ENCODE measurements at regions not wholly inside any gene's neighbourhood (a gene's known extent, or its start where the extent isn't known, plus 50 kb on each side); places are given as distances from the start of the nearest gene placed in this dataset.

DNA sequence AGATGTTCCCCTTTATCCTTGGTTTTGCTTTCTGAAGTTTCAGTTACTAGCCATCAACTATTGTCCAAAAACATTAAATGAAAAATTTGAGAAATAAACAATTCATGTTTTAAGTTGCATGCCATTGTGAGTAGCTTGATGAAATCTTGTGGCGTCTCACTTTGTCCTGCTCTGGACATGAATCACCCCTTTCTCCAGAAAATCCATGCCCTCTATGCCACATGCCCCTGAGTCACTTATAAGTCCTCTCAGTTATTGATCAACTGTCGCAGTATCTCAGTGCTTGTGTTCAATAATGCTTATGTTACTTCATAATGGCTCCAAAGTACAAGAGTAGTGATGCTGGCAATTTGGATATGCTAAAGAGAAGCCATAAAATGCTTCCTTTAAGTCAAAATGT, 208.0 kb upstream of the FERD3L start:
- ChIA-PET CTCF (ENCODE audit: partially characterized antibody) (interaction anchor here (1.4 kb wide), 1 partner anchor 30 kb away, joined by 4 read pairs; no protein-coding TSS in a partner anchor), POLR2A (ENCODE audit: partially characterized antibody) (no interaction called here)
- Histone ChIP-seq H3K14ac (ENCODE audit: insufficient read length) (no peak overlapping the region), H2BK15ac (ENCODE audit: low read length) (no peak overlapping the region), H3K9ac (replicated peaks in 1 of 4; ENCODE audit: extremely low read depth in 1 of 4, low read depth in 3 of 4, low read length in 3 of 4) (no peak overlapping the region), H2BK120ac (replicated peaks; ENCODE audit: low read depth, low read length) (no peak overlapping the region), H3K23me2 (ENCODE audit: low read depth, low read length) (no peaks in the 10 kb centered on the region), H3K4me1 (replicated peaks in 1 of 4; ENCODE audit: control insufficient read depth in 3 of 4, insufficient read depth in 4 of 4, low read length in 3 of 4) (no peaks in the 10 kb centered on the region), H2AK5ac (ENCODE audit: low read depth, low read length) (no peak overlapping the region), H3K4ac (replicated peaks; ENCODE audit: insufficient read length, low read depth, low read length) (no peak overlapping the region), H3K4me3 (ENCODE audit: extremely low read depth in 1 of 4, insufficient read depth in 2 of 4, low read depth in 3 of 4, low read length in 4 of 4) (no peak overlapping the region), H3K79me1 (ENCODE audit: low read depth, low read length) (no peaks in the 10 kb centered on the region), H3K79me2 (ENCODE audit: control insufficient read depth in 1 of 2, insufficient read depth in 2 of 2, low read length in 2 of 2) (no peaks in the 10 kb centered on the region), H3K23ac (ENCODE audit: insufficient read length) (no peak overlapping the region), H3K18ac (ENCODE audit: extremely low read depth, low read length) (no peak overlapping the region), H4K5ac (ENCODE audit: insufficient read length, low read depth, low read length) (no peak overlapping the region), H3K56ac (replicated peaks; ENCODE audit: insufficient read length, low read depth, low read length) (no peak overlapping the region), H3K9me3 (ENCODE audit: insufficient read depth in 2 of 2, low read depth in 1 of 2, low read length in 1 of 2) (no peaks in the 10 kb centered on the region), H2BK20ac (ENCODE audit: low read length) (no peak overlapping the region), H2BK5ac (ENCODE audit: low read depth, low read length) (no peak overlapping the region), H3K27ac (ENCODE audit: low read depth, low read length) (no peak overlapping the region), H3K27me3 (replicated peaks in 1 of 4; ENCODE audit: control insufficient read depth in 3 of 4, extremely low read depth in 1 of 4, insufficient read depth in 3 of 4, low read length in 3 of 4) (no peaks in the 10 kb centered on the region), H3K4me2 (ENCODE audit: insufficient read depth in 1 of 2, low read depth in 2 of 2, low read length in 2 of 2) (no peak overlapping the region), H4K91ac (replicated peaks; ENCODE audit: insufficient read length, low read length) (no peak overlapping the region), H4K8ac (ENCODE audit: extremely low read depth, insufficient read depth, low read length) (no peak overlapping the region), H2BK12ac (ENCODE audit: low read depth, low read length) (no peak overlapping the region), H4K20me1 (replicated peaks in 1 of 2; ENCODE audit: control insufficient read depth in 1 of 2, insufficient read depth in 2 of 2, low read length in 2 of 2) (no peaks in the 10 kb centered on the region), H3K36me3 (ENCODE audit: control insufficient read depth in 2 of 4, insufficient read depth in 4 of 4, low read length in 3 of 4) (no peaks in the 10 kb centered on the region), H2AFZ (ENCODE audit: low read length) (no peak overlapping the region)
- DNase-seq (ENCODE audit: low read depth in 1 of 2, low spot score in 2 of 2) (no peak), FAIRE-seq (no peak)
- 94% methylated on average over 2 of the region's 2 CpGs; no CpG with 5 or more reads in 1 of the 2 experiments for WGBS, 2 experiments (ENCODE audit: extremely low coverage in 1 of 2, insufficient coverage in 1 of 2, insufficient read length in 1 of 2, insufficient replicate concordance in 2 of 2, low coverage in 1 of 2, low lambda C conversion rate in 2 of 2, missing lambda C conversion rate in 1 of 2)
- TF ChIP-seq CHD7 (IDR thresholded peaks at IDR 0.05; ENCODE audit: insufficient replicate concordance, low read length), result no peak

Measured in H1 (cell line).